ENCODE measurements at regions not wholly inside any gene's neighbourhood (a gene's known extent, or its start where the extent isn't known, plus 50 kb on each side); places are given as distances from the start of the nearest gene placed in this dataset.

DNA sequence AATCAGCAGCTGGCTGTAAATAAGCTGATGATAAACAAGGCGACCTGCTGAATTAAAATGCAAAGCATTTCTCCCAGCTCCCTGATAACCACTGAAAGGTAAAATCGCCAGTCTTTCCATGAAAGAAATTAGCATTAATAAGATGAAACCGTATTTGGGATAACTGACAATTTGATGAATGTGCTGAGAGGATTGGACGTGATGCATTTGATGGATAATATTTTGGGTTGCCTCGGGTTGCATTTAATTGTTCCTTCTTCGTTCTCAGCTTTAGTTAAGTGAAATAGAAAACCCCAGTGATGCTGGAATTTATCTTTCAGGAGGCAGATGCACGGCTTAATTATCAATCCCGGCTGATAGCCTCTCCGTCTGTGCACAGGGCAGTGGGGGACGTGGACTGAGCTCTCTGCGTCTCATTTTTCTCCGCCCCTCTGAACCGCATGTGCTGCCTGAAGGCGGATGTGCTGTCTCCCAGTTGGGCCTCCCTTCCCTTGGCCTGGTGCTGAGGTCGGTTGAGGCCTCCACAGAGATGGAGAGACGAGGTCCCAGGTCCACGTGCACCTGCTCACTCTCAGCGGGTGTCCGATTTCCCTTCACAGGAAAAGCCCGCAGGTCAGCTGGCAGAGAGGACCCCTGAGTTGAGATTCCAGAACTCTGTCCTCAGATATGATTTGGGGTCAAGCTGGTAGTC is 846.2 kb downstream of the BRD1 start:
- DNase-seq (ENCODE audit: low spot score) = no peak

DNA sequence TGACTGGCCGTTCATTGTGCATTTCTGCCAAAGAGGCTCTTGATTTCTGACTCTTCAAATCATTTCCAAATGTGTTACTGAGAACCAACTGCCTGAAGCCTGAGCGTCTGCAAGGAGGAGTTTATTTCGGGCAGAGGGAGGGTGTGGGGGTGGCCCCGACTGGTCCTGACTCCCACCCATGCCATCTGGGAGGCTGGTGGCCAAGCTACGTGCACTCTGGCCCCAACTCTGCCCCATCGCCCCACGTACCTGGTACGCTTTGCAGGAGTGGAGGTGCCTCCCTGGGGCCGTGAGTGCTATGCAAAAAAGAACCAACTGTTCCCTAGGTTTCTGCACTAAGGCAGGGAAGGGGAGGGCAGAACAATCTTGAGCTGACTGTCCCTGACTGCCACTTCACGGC is 846.8 kb downstream of the BRD1 start:
- no peak for DNase-seq (ENCODE audit: low spot score)

GRCh38 chr22:48980409-48980808 is 847.3 kb downstream of the BRD1 start:
- DNase-seq (ENCODE audit: low spot score) = no peak

GRCh38 chr22:48979482-48979881 is 848.2 kb downstream of the BRD1 start:
- no peak for DNase-seq (ENCODE audit: low spot score)

DNA sequence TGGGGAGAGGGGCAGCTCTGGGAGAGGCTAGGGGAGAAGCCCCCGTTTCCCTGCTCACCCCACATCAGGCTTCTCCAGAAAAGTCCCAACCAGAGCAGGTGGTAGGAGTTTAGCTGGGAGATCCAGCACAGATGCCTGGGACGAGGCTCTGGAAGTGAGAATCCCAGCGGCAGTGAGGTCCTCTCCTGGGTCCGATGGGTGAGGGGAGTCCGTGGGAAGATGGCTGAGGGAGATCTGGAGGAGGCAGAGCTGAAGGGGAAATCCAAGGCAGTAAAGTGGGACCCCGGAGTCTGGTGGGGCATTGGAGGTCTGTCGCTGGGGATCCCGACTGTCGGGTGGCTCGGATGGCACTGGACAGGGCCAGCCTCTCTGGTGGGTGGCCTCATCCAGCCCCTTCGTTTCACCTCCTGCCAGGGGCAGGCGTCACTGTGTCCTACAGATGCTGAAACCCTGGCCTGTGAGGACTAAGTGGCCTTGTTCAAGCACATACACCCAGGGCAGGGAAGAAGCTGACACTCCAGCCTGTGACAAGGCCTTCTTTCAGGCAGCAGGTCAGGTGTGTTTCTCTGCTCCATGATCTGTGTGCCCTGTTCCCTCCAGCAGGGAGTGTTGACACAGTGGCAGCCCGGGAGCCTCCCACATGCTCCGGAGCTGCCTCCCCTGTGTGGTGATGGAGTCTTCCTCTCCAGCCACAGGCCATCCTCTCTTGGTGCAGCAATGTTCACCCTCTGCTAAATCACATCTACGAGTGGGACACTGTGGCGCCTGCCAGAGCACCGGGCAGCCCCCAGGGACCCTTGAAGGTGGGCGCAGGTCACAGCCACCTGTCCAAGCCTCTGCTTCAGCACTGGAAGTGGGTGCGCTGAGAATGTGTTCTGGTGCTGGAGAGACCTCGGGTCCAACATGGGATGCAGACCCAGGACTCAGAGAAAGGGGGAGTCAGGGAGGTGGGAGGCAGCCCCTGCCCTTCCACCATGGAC is 850.8 kb downstream of the BRD1 start:
- DNase-seq (ENCODE audit: low spot score) = no peak

- no peak for DNase-seq (ENCODE audit: low spot score)
Measured at GRCh38 chr22:48975886-48976285, 851.8 kb downstream of the BRD1 start.

- DNase-seq (ENCODE audit: low spot score) = no peak
Measured at GRCh38 chr22:48975316-48975741, 852.3 kb downstream of the BRD1 start.

DNA sequence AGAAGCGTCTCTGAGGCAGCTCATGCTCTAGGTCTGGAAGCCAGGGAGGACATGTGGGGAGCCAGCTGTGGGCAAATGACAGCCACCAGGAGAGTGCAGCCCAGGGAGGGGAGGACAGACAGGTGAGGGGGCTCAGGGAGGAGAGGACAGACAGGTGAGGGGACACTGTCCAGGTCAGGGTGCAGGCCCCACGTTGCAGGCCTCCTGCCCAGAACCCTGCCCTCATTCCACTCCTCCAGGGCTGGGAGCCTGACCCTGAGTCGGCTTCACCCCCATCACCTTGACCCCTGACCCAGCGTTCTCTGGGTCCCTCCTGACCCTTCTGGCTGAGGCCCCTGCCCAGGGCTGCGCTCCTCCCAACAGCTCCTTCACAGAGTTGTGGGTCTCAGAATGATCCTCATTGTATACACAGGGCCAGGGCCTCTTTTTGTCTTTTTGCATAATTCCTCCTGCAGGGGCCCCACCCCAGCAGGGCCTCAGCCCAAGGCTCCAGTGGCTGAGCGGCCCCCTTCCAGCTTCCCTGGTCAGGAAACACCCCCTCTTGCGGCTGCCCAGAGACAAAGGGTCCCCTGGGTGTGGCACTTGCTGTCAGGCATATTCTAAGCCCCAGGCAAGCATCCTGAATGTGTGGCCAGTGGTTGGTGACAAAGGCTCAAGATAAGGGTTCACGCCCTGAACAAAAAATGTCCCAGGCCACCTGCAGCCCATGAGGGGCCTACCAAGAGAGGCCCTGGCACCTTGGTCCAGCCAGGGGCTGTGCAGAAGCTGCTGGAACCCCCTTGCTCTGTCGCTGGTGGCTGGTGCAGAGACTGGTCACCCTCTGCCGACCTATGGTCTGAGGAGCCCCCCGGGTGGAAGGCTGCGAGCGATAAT is 853.0 kb downstream of the BRD1 start:
- no peak for DNase-seq (ENCODE audit: low spot score)

DNA sequence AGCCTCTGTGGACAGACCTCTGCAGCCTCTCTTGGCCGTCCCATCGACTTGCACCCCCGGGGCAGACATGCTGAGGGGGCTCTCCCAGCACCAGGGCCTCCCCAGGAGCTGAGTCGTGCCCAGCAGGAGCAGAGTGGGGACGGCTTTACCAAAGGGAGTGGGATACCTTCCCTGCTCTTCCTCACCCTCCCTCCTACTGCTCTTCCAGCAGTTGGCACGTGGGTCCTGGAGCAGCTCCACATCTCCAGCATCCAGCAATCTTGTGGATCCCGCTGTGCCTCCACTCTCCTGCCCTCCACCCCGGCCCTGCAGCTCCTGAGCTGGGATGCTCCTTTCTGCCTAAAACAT is 854.0 kb downstream of the BRD1 start:
- DNase-seq (ENCODE audit: low spot score) = no peak

- DNase-seq (ENCODE audit: low spot score) = no peak
Measured at GRCh38 chr22:48972979-48973693, 854.5 kb downstream of the BRD1 start.

DNA sequence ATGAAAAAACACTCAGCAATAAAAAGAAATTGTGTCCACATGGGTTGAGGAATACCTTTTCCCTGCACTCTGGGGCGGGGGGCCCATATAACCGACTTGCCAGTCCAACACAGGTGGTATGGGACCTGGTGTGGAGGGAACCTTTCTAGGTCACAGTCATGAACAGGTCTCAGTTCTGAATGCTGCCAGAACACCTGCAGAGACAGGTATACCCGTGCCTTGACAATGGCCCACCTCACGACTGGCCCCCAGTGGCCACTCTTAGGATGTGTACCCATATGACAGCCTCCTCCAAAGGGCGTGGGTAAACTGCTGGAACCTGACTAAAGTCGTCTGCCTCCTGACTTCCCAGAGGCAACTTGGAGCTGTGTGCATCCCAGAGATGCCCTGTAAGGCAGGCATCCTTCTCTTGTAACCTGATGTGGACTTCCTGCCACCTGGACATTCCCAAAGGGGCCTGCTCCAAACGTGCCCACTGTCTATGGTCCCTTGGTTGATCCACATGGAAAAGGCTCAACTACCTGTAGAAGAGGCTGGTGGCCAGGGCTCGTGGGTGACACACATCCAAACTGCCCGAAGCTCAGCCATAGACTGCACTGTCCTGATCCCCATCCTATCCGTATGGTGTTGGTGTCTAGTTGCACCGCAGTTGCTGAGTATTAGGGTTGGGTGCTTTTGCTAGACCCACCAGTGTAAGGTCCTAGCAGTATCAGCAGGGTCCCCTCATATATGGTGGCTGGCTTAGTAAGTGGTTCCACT is 859.3 kb downstream of the BRD1 start:
- no peak for DNase-seq (ENCODE audit: low spot score)

DNA sequence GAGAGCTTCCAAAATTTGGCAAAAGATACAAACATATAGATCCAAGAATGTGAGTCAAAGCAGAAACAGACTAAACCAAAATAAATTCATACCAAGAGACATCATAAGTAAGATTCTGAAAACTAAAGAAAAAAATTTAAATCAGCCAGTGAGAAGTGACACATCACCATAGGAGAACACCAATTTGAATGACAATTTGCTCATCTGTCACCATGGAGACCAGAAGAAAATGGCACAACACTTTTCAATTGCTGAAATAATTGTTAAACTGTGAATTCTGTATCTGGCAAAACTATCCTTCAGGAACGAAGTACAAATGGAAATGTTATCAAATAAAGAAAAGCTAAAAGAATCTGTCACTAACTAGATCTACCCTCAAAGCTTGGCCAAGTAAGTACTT is 864.3 kb downstream of the BRD1 start:
- no peak for DNase-seq (ENCODE audit: low spot score)

DNA sequence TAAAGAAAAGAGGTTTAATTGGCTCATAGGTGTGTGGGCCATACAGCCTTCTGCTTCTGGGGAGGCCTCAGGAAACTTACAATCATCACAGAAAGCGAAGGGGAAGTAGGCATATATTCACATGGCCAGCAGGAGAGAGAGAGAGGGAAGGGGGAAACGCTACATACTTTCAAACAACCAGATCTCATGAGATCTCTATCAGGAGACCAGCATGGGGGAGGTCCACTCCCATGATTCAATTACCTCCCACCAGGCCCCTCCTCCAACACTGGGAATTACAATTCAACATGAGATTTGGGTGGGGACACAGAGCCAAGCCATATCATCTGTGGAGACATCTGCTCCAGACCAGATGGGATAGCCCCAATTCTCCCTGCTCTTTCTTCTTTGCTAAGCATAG is 866.0 kb downstream of the BRD1 start:
- no peak for DNase-seq (ENCODE audit: low spot score)

DNA sequence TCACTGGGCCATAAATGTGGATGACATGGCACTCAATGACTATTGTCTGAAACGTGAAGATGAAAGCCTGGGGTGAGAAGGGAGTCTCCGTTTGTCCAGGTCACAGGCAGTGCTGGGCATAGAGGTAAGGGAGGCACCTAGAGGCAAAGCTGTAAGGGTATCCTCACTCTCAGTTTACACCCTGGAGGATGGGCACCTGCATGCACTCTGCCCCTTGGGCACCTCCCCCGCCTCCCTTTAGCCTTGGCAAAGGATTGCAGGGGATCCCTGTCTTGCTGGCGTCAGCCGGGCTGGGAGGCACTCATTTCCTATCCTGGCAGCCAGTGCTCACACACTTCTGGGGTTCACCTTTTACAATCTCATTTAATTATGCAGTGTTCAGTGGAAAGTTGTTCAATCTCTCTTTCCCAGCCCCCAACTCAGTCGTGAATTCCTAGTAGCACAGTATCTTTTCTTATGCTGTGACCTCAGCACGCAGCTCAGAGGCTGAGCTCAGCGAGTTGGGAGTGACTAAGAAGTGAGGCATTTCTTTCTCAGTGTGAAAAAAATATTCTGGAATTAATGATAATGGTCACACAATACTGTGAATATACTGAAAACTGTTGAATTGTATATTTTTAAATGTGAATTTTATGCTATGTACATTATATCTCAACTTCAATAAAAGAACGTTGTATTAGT is 866.6 kb downstream of the BRD1 start:
- no peak for DNase-seq (ENCODE audit: low spot score)

DNA sequence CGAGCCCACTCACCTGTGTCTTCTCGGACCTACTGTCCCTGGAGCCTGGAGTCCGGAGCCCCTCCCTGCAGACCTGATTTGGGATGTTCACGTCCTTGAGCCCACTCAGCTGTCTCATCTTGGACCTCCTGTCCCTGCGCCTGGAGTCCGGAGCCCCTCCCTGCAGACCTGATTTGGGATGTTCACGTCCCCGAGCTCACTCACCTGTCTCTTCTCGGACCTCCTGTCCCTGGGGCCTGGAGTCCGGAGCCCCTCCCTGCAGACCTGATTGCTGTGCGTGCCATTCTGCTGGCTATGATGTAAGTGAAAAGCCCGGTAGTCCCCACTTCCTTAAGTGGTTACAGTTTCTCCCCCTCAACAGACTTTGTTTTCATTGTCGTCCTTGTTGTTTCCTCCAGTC is 867.1 kb downstream of the BRD1 start:
- no peak for DNase-seq (ENCODE audit: low spot score)

- DNase-seq (ENCODE audit: low spot score) = no peak
Measured at GRCh38 chr22:48959496-48959895, 868.2 kb downstream of the BRD1 start.

DNA sequence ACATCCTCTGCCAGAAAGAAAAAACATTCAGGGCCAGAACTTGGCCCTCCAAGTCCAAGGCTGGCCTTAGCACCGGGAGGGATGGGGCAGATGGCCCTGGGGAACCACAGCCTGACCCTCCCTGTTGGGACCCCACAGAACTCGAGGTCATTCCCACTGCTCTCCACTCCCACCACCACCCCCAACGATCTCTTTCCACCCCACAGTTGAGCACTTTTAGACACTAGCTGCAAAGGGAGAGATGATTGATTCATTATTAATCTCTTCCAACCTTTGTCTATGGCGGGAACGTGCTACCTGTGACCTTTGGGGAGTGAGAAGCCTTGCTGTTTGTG is 869.7 kb downstream of the BRD1 start:
- no peak for DNase-seq (ENCODE audit: low spot score)

DNA sequence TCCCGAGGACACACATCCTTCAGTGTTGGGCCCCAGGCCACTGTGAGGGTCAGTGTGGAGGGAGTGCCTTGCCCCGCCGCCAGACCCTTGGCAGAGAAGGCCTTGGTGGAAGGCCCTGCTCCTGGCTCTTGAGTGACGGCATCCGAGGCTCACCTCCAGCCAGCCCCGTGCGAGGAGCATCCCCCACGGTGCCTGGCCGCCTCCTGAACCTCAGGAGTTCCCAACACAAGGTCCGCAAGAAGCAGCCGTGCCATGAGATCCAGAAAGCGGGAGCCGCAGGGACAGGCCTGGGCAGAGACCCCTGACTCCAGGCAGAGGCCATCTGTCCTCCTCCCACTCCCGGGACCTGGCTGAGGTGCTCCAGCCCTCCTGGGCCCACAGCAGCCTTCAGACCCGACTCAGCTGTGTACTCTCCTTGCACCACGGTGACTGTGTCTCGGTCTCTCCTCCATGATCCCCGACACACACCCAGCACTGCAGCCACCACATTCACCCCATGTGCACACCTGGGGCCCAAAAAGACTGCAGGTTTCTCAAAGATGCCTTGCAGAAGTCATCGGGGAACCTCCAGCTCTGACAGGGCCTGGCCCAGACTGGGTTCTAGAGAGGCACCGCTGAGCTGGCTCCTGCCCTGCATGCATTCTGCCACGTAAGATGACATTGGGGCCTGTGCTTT is 870.2 kb downstream of the BRD1 start:
- DNase-seq (ENCODE audit: low spot score) = no peak

- no peak for DNase-seq (ENCODE audit: low spot score)
Measured at GRCh38 chr22:48955351-48956311, 872.0 kb downstream of the BRD1 start.

All from AG08396 (cell line).